CD4-positive, alpha-beta T cell treated with Interleukin-17A for 4 hours (primary cell): ENCODE measurements at regions not wholly inside any gene's neighbourhood (a gene's known extent, or its start where the extent isn't known, plus 50 kb on each side); places are given as distances from the start of the nearest gene placed in this dataset.
"Not testable (repeated sequence)": the region's sequence is repeated elsewhere in the genome, so short reads cannot be mapped to it uniquely, and the experiment has no call there.

Experiments used
- DNase-seq: peaks from one replicate; pipeline ENCODE4 v3.0.0-alpha.2; 2020; ENCODE audit warnings: mixed read lengths

DNA sequence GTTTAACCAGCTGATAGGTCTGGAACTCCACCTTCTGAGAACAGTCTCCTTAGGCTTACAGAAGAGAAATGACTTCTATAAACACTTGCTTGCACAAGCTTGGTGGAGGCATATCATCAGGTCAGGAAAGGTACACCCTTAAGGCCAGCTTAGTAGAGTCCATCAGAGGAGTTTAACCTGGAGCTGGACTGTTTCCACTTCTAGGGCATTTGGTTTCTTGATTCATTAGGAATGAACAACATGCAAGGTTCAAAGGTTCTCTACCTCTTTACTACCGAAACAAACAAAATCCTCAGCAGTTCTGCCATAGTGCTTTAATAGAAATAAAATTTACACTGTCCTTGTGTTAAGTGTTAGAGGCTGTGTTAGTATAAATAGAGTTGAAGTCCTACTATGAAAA lies 171.4 kb upstream of the NPY2R start:
- DNase-seq, result no peak

DNA sequence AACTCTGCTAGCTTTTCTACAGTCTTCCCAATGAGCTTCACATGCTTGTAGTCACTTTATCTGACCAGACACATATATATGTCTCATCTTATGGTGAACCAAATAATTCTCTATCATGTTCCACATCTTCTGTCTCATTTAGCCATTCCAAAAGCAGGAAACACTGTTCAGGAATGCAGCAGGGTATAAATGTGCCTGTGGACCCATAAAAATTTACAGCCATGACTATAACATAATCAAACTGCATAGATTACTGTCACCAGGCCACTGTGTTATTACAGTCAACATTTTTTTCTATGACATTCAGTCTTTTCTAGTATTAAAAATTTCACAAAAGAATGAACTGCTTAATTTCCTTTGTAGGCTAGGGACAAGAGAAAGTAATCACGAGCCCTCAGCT lies 170.0 kb upstream of the NPY2R start:
- no peak for DNase-seq

- DNase-seq, result no peak
Observed at GRCh38 chr4:155039162-155039561, 169.3 kb upstream of the NPY2R start.

DNA sequence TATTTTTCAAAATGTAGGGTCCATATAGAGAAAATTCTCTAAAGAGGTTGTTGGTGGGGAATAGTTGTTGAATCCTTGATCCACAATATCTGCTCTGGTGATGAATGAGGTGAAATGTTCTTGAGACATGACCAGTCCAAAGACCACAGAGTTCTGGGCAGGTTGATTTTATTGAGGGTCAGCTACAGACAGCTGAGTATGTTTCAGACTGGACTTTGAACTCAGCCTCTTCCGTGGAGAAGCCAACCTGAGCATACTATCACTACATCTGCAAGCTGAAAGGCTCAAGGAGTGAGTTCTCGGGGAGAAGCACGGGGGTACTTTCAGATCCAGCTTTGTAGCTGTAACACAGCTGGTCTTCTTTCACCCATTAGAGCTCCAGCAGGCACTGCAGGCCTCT lies 168.4 kb upstream of the NPY2R start:
- no peak for DNase-seq

DNA sequence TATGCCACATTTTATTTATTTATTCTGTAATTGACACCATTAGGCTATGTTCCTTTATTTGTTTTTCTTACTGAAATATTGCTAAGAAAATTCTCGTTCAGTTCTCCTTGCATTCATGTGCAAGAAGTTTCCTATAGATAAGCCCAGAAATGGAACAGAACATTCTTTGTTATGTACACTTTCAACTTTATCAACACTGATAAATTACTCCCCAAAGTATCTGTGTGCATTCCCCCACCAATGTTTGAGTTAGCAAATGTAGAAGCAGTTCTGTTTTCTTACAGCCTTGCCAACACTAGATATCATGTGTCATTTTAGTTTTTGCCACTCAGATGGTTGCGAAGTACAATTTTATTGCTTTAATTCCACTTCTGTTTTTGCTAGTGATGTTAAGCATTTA lies 166.4 kb upstream of the NPY2R start:
- no peak for DNase-seq

DNA sequence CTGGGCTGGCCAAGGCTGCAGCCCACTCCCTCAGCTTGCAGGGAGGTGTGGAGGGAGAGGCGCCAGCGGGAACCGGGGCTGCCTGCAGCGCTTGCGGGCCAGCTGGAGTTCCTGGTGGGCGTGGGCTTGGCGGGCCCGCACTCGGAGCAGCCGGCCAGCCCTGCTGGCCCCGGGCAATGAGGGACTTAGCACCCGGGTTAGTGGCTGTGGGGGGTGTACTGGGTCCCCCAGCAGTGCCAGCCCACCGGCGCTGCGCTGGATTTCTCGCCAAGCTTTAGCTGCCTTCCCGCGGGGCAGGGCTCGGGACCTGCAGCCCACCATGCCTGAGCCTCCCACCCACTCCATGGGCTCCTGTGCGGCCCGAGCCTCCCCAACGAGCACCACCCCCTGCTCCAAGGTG lies 164.2 kb upstream of the NPY2R start:
- DNase-seq, result not testable (repeated sequence)

DNA sequence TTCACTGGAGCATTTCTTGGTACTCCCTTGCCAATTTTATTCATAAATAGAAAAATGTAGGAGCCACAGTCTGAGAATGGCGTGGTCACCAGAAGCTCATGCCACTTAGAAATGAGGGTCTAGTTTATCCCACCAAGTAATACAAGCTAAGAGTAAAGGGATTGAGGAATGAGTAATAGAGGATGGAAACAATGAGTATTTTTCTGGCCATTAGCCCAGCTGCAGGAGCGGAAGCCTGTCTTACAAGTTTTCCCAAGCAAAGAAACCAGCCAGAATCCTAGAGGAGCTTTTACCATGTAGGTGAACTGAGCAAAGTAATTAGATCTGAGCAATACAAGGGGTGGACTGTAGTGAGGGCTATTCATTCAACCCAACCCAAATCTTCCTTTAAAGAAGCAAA lies 160.7 kb upstream of the NPY2R start:
- DNase-seq, result no peak

DNA sequence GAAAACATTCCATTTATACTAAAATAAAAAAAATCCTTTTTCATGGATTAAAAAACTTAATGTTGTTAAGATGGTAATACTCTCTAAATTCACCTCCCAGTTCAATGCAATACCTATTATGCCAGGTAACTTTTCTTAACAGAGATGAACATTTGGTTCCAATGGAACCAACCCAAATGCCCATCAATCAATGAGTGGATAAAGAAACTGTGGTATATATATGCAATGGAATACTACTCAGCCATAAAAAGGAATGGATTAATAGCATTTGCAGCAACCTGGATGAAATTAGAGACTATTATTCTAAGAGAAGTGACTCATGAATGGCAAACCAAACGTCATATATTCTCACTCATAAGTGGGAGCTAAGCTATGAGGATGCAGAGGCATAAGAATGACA lies 154.4 kb upstream of the NPY2R start:
- DNase-seq, result not testable (repeated sequence)

DNA sequence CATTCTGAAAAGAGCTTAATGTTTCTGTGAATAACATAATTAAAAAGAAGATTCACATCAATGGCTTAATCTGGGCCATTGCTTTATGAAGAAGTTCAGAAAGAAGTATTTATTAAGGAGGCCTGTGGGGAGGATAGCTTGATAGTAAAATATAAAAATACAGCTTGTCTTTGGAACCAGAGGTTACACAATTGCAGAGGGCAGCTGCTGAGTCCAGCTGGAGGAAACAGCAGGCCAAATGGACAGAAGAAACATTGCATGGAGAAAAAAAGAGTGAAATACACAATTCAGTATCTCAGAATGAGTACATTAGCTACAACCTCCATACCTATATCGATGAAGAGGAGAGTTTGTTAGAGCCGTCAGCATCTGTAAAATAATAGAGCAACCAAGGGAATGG lies 148.0 kb upstream of the NPY2R start:
- no peak for DNase-seq

GRCh38 chr4:155060873-155061272 lies 147.6 kb upstream of the NPY2R start:
- DNase-seq, result no peak

DNA sequence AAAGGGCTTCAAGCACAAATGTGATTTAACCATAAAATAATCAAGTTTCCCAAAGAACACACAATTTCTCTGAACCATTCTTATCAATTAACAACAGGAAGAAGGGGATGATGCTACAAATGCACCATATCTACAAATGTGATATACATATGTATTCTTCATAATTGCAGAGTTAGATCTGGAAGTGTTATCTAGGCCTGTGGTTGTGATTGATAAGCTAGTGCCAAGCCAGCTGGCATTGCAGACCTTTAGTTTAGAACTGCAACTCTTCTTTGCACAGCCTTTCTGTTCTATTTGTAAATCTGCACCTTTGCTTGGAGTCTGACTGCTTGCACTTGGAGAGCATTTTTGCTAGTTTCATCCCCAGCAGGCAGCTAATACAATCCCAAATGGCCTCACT lies 145.5 kb upstream of the NPY2R start:
- no peak for DNase-seq

DNA sequence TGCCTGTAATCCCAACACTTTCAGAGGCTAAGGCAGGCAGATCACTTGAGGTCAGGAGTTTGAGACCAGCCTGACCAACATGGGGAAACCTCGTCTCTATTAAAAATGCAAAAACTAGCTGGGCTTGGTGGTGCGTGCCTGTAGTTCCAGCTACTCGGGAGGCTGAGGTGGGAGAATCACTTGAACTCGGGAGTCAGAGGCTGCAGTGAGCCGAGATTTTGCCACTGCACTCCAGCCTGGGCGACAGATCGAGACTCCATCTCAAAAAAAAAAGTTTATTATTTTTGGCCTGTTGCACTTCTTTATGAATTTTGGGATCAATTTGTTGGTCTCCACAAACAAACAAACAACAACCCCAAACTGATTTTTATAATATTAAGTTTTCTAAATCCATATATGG lies 143.5 kb upstream of the NPY2R start:
- not testable (repeated sequence) for DNase-seq

DNA sequence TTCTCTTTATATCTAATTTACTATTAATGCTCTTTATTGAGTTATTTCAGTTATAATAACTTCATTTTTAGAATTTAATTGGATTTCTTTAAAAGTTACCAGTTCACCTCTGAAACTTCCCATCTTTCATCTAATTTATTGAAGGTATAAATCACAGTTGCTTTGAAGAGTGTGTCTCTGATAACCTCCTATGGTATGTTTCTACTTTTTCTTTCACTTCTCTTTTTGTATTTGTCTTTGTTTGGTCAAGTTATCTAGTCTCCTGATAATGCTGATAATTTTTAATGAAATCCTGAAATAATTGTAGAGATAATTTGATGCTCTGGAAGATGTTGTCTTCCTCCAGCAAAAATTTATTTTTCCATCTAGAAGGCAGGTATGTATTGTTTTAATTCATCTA lies 141.6 kb upstream of the NPY2R start:
- DNase-seq, result no peak

DNA sequence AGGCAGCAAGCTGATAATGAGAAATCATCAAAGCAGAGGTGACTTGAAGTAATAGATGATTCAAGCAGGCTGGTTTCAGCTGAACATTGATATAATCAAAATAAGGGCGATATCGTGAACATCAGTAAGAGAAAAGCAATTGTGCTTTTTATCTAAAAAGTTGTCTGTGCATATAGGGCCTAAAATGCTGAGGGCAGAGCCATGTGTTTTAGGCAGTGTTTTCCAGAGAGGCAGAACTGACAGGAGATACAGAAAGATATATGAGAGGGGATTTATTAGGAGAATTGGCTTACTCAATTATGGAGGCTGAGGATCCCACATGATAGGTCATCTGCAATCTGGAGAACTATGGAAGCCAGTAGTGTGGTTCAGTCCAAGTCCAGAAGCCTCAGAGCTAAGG lies 136.5 kb upstream of the NPY2R start:
- no peak for DNase-seq

GRCh38 chr4:155072417-155072816 lies 136.0 kb upstream of the NPY2R start:
- DNase-seq, result no peak

DNA sequence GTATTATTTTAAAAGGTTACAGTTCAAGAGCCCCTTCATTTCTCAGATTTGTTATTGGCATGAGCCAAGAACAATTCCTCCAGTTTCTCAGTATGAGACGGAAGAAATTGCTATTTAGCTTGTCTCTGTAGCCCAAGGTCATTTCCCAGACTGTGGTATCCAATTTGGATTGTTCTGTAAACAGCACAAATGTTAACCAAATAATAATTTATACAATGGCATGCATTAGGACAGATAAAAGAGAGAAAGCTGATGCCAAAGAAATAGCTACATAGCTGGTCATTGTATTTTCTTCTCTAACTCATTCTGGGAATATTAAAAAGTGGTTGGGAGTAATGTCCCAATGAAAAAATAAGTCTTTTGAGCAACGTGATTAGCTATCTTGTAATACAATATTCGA lies 134.6 kb upstream of the NPY2R start:
- DNase-seq, result no peak

- no peak for DNase-seq
Observed at GRCh38 chr4:155076256-155076785, 132.1 kb upstream of the NPY2R start.

GRCh38 chr4:155077452-155078229 lies 130.8 kb upstream of the NPY2R start:
- DNase-seq, result no peak

- DNase-seq, result no peak
Observed at GRCh38 chr4:155079871-155080270, 128.6 kb upstream of the NPY2R start.

DNA sequence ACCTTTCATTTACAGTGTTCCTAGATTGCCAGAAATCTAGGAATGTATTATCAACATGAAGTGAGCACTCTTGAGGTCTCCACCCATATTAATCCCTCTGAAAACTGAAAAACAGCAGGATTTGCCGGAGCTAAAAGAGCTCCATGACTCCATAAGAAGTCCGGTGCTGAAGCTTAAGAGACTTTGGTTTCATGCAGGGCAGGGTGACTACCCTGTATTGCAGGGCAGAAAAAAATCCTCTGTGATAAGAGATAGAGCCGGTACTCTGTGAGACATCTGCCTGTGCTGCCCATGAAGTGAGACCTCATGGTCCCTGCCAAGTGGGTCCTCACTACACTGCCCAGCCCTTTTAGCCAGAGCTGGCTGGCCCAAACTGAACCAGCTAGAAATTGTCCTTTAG lies 127.2 kb upstream of the NPY2R start:
- DNase-seq, result no peak

DNA sequence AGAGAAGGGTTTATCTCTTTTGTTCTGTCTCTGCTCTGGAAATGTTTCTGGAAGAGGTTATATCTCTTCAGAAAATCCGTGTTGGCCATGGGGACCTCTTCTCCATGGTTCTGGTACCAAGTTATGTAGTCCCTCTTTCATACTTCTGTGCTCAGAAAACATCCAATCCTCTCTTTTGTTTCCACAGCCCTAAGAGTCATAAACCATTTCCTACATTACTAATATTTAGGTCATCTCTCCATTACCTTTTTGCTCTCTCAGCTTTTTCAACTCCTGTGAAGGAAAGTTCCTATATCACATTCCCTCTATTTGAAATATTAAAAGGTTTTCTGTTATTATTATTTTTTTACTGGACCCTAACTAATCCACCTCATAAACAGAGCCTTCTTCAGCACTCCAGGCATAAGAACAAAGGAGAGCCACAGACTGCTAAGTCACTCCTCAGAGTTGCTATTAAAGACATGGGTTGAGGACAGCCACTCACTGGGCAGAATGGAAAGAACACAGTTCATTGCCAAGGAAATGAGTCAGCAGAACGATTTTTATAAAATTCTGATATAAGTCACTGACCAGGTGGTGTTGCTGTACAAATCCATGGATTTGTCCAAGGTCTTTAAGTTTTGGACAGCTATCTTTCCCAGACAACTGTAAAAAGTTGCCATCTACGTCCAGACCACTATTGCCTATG lies 122.4 kb upstream of the NPY2R start:
- no peak for DNase-seq

GRCh38 chr4:155094201-155094820 lies 114.1 kb upstream of the NPY2R start:
- no peak for DNase-seq

DNA sequence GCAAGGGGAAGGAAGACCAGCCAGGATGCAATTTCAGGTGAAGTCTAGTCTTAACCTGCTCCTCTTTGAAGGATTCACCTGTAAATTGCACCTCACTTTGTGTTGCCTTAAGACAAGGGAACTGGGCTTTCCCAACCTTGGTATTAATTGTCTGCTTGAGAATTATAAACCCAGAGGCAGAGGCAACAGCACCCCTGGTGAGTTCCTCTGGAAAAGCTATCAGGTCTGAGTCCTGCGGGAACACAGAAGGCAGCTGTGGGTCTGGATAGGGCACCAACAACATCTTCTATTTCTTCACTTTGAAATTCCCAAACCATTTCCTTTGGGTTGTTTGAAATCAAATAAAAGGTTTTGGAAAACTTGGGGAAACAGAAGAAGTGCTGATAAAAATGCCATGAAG lies 109.2 kb upstream of the NPY2R start:
- no peak for DNase-seq

DNA sequence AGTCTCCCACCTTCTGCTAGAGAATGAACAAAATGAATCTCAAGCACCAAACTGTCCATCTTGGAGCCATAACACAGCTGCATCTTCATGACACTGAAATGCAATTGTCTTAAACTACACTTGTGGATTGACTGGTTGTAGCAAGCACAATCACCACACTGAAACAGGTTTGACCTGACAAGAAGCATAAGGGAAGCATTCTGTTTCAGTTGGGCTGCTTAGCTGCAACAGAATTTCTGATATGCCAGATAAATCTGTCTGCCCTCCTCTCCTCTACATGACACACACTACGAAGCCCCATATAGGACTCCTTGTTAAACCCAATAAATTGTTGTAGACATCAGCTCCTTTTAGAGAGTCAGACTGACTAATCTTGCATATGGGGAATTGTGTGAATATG lies 101.8 kb upstream of the NPY2R start:
- no peak for DNase-seq
